ENCODE measurements at regions not wholly inside any gene's neighbourhood (a gene's known extent, or its start where the extent isn't known, plus 50 kb on each side); places are given as distances from the start of the nearest gene placed in this dataset.
"Not testable (repeated sequence)": the region's sequence is repeated elsewhere in the genome, so short reads cannot be mapped to it uniquely, and the experiment has no call there.

GRCh38 chr2:76160670-76161069, 450.0 kb upstream of the GCFC2 start:
- no peak for DNase-seq

- DNase-seq: no peak
These were observed 448.4 kb upstream of the GCFC2 start for GRCh38 chr2:76159042-76159648.

DNA sequence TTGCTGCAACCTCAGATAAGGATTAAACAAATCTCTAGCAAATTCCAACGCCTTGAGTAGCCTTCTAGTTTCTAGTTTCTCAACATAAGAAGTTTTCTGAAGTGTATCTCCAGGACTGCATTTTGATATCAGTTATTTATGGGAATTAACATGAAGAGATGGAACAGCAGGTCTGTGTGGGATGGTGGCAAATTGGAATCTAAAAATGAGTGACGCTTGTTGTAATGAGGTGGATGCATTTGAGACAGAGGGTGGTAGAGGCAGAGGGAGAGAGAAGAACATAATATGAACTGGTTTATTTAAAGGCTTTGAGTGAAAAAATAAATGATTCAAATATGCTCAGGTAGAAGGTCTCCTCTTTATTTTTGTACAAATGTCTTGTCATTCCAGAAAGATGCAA, 446.8 kb upstream of the GCFC2 start:
- DNase-seq: no peak

DNA sequence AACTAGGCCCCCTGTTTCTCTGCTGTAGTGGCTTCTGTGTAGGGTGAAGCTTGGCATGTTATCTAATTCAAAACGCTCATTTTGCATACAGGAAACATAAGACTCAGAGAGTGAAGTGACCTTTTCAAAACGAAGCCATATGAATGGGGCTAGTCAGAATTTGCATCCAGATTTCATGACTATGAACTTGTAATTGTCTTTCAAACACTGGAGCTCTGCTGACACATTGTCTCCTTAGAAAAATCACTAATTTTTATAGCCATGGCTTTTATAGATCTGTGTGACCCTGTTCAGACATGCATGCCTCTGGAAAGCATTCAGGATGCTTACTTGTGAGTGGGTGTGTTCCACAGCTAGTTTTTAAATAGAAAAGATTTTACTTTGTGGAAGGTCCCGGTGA, 444.3 kb upstream of the GCFC2 start:
- no peak for DNase-seq

DNA sequence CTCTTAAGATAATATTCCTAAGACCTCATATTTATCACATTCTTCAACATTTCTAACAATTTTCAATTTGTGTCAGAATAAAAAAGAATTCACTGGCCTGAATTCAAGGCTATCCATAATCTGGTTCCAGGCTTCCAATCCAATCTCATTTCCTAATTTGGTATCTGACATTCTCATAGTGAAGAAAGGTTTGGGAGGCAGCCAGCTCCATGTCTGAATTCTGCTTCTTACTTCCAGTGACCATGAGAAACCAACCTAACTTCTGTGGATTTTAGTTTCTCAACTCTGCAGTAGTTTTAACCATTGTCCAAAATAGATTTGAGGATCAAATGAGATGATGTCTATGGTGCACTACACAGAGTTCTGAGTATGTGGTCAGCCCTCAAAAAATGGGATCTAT, 439.1 kb upstream of the GCFC2 start:
- DNase-seq: no peak

DNA sequence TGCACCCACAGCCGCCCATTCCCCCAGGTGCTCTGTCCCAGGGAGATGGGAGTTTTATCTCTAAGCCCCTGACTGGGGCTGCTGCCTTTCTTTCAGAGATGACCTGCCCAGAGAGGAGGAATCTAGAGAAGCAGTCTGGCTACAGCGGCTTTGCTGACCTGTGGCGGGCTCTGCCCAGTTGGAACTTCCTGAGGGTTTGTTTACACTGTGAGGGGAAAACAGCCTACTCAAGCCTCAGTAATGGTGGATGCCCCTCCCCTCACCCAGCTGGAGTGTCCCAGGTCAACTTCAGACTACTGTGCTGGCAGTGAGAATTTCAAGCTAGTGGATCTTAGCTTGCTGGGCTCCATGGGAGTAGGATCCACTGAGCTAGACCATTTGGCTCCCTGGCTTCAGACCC, 428.6 kb upstream of the GCFC2 start:
- DNase-seq: not testable (repeated sequence)

GRCh38 chr2:76128622-76129021, 417.9 kb upstream of the GCFC2 start:
- no peak for DNase-seq

GRCh38 chr2:76120176-76120575, 409.5 kb upstream of the GCFC2 start:
- no peak for DNase-seq

DNA sequence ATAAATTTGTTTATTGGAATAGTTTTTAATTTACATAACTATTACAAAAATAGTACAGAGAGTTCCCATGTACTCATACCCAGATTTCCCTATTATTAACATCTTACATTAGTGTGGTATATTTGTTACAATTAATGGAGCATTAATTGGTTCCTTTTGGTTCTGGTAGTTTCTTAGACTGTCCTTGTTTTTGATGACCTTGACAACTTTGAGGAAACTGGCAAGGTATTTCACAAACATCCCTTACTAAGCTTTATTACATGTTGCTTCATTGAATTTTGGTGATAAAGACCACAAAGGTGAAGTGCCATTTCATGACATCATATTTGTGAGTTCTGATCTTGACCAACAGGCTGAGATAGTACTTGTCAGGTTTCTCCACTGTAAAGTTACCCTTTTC, 379.0 kb upstream of the GCFC2 start:
- DNase-seq: no peak

DNA sequence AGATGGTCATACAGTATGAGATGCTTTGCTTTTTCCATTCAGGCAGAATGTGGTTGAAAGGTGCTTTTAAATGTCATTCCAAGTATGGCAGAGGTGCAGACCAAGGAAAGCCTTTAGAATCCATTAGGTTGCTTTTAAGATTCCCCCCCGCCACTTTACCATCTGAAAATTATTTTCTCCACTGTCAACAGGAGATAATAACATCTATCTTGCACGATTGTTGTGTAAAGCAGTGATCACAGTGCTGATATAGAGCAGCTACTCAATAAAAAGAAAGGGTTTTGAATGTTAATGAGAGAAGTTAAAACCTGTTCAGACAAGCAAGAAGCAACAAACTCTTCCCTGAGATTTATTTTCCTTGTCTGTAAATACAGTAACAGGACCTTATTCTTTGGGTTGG, 372.5 kb upstream of the GCFC2 start:
- DNase-seq: no peak

DNA sequence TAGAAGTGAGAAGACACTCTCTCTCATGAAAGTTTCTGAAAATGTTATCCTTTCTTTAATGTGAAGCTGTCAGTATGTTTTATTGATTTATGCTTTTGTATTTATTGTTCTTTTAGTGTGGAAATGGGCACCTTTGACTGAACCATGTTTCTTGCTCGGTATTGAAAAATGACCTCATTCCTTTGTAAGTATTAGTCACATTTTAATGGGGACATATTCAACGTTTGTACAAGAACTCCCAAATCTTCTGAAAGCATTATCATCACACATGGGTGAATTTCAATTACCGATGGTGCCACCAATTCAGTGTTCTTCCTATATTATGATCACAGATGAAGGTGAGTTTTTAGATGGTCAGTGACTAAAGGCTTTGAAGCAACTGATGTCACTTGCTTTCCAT, 371.8 kb upstream of the GCFC2 start:
- DNase-seq: no peak

DNA sequence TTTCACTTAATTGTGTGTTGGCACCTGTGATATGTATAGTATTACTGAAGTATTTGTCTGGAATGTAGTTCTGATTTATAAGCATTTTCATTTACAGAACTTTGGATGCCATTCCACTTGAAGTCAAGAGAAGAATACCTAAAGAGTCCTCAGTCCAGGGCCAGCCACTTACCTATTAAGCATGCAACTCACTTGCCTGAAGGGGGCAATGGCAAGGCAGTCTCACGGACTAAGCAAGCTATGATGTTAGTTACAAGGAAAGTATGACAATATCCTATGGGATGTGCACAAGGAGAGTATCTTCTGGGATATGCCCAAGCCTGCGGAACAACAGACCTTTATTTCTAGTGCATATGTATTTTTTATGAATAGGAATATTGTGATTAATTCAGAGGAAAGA, 369.4 kb upstream of the GCFC2 start:
- no peak for DNase-seq

DNA sequence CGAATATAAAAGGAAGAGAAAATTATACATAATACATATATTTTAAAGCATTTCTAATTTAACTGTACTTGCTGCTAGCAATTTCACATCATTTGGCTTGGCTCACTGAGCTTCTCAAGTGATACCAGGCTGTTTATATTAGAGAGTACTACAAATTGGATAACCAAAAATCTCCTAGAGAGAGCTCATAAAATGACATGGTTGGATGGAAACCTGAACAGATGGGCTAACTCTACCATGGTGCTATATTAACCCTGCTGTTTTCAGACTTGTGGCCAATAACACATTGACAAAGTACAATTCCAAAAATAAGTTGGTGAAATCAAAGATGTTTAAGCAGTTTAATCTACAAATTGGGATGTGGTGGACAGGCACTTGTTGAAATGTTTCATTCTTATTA, 364.4 kb upstream of the GCFC2 start:
- no peak for DNase-seq

- DNase-seq: no peak
These were observed 363.4 kb upstream of the GCFC2 start for GRCh38 chr2:76073992-76074604.

- DNase-seq: no peak
These were observed 339.5 kb upstream of the GCFC2 start for GRCh38 chr2:76050196-76050595.

DNA sequence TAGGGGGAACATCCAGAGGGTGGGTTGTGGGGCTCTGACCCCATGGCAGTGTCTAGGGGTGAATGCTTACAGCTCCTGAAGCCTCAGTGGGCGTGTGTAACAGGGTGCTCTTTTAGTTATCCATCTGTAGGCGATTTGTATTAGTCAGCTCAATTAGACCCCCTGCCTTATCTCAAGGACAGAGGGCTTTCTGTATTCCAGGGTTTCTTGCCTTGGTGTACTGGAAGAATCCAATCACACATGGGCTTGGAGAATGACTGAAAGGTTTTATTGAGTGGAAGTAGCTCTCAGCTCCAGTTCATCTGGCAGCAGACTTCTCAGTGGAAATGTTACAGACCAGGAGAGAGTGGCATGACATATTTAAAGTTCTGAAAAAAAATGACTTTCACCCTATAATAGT, 334.0 kb upstream of the GCFC2 start:
- no peak for DNase-seq

DNA sequence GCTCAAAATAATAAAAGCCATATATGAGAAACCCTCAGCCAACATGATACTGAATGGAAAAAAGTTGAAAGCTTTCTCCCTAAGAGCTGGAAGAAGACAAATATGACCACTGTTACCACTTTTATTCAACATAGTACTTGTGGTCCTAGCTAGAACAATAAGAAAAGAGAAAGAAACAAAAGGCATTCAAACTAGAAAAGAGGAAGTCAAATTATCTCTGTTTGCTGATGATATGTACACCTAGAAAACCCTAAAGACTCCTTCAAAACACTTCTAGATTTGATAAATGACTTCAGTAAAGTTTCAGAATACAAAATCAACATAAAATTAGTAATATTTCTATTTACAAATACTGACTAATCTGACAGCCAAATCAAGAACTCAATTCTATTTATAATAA, 328.8 kb upstream of the GCFC2 start:
- no peak for DNase-seq

- DNase-seq: no peak
These were observed 317.0 kb upstream of the GCFC2 start for GRCh38 chr2:76027761-76028160.

GRCh38 chr2:76019128-76019527, 308.4 kb upstream of the GCFC2 start:
- DNase-seq: no peak

- no peak for DNase-seq
These were observed 298.8 kb upstream of the GCFC2 start for GRCh38 chr2:76009484-76009883.

GRCh38 chr2:76008001-76008702, 297.4 kb upstream of the GCFC2 start:
- no peak for DNase-seq

- DNase-seq: no peak
These were observed 289.7 kb upstream of the GCFC2 start for GRCh38 chr2:76000425-76000824.

DNA sequence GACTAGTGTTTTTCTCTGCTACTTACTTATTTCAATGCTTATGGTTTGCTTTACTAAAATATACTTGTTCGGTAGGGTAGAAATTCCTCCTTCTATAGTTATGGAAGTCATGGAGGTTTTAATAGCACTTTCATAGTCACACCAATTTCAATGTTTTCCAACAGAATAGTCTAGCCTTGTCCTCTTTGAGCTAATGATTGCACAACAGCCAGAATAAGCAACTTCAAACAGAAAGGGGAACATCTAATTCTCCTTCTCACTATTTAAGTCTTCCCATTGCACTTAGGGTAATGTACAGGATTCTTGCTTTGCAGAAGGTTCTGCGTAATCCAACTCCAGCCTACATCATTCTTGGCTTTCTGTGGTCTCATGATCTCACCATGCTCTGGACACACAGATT, 287.7 kb upstream of the GCFC2 start:
- no peak for DNase-seq

GRCh38 chr2:75994759-75995158, 284.0 kb upstream of the GCFC2 start:
- DNase-seq: no peak

GRCh38 chr2:75988622-75989021, 277.9 kb upstream of the GCFC2 start:
- DNase-seq: not testable (repeated sequence)
